Tibial nerve (tissue), 3 donors: ENCODE measurements at regions not wholly inside any gene's neighbourhood (a gene's known extent, or its start where the extent isn't known, plus 50 kb on each side); places are given as distances from the start of the nearest gene placed in this dataset.

ENCODE experiments used
- POLR2A ChIP-seq, 2 donors: fragments of 450-650 bp; IDR thresholded peaks; one replicate each; pipeline ENCODE4 v1.6.1; 2017; ENCODE audit warnings: antibody characterized with exemption in 2 of 2, mild to moderate bottlenecking in 2 of 2, moderate library complexity in 2 of 2
- TF ChIP-seq, protein P1 (sequence below), 5 experiments: fragments of 200-600 bp in 3 of 5; fragments of 450-650 bp in 2 of 5; sonication (generic) in 3 of 5; IDR thresholded peaks; one replicate each; pipeline ENCODE4 v1.5.1; 2016 to 2019; ENCODE audit warnings: antibody characterized with exemption in 5 of 5, mild to moderate bottlenecking in 3 of 5, moderate library complexity in 2 of 5

DNA sequence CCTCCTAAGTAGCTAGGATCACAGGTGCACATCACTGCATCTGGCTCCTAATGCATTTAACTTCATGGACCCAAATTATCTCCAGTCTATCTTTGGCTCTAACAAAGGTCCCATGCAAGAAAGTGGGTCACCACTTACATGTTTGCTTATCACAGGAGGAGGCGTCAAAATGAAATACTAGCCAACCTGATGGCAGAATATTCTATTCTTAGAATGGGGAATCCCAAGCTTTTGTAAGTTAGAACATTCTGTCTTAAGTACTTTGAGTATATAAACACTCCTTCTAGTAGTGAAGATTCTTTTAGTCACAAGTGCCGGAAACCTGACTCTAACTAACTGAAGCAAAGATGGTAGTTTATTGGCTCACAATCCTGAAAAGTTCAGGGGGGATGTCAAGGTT is 72.0 kb upstream of the ADAMTS9 start:
- TF ChIP-seq, protein P1, sequence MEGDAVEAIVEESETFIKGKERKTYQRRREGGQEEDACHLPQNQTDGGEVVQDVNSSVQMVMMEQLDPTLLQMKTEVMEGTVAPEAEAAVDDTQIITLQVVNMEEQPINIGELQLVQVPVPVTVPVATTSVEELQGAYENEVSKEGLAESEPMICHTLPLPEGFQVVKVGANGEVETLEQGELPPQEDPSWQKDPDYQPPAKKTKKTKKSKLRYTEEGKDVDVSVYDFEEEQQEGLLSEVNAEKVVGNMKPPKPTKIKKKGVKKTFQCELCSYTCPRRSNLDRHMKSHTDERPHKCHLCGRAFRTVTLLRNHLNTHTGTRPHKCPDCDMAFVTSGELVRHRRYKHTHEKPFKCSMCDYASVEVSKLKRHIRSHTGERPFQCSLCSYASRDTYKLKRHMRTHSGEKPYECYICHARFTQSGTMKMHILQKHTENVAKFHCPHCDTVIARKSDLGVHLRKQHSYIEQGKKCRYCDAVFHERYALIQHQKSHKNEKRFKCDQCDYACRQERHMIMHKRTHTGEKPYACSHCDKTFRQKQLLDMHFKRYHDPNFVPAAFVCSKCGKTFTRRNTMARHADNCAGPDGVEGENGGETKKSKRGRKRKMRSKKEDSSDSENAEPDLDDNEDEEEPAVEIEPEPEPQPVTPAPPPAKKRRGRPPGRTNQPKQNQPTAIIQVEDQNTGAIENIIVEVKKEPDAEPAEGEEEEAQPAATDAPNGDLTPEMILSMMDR (IDR thresholded peaks at IDR 0.05) = no peak
- no peak for TF ChIP-seq POLR2A (IDR thresholded peaks at IDR 0.05)
